ENCODE measurements at regions not wholly inside any gene's neighbourhood (a gene's known extent, or its start where the extent isn't known, plus 50 kb on each side); places are given as distances from the start of the nearest gene placed in this dataset.

- peaks cover 0 to 3% (median 0%) of the 10 kb centered on the region in 4 donors for H3K36me3 ChIP-seq
- peak in 1 of 3 donors; percentile 12 for DNase-seq
- no peaks in the 10 kb centered on the region for H3K27me3 ChIP-seq
- intact Hi-C loops (cut with DNase I): no loop called here
- no peaks in the 10 kb centered on the region for H3K4me1 ChIP-seq
- no CpG with 5 or more reads among the region's 5 CpGs for WGBS (ENCODE audit: insufficient coverage, low coverage, low lambda C conversion rate, missing lambda C conversion rate)
- TF ChIP-seq POLR2A (IDR thresholded peaks at IDR 0.05) (no peak), CTCF (IDR thresholded peaks at IDR 0.05) (no peak)
- H3K9me3 ChIP-seq: peaks cover 0 to 3% (median 0%) of the 10 kb centered on the region in 4 donors
- H3K4me3 ChIP-seq: no peak overlapping the region
- ATAC-seq: no peak
- H3K27ac ChIP-seq: no peak overlapping the region
Observed at GRCh38 chr3:13150624-13151023, 77.4 kb upstream of the IQSEC1 start.

- TF ChIP-seq CTCF (IDR thresholded peaks at IDR 0.05) (no peak), POLR2A (IDR thresholded peaks at IDR 0.05) (no peak)
- DNase-seq: peak in 2 of 3 donors; percentile 21 to 30
- H3K4me3 ChIP-seq: no peak overlapping the region
- intact Hi-C loops (cut with DNase I): no loop called here
- WGBS (ENCODE audit: insufficient coverage, low coverage, low lambda C conversion rate, missing lambda C conversion rate): 67% methylated on average over 6 of the region's 19 CpGs
- no peak for ATAC-seq
- no peaks in the 10 kb centered on the region for H3K9me3 ChIP-seq
- H3K4me1 ChIP-seq: no peaks in the 10 kb centered on the region
- H3K27ac ChIP-seq: no peak overlapping the region
- H3K36me3 ChIP-seq: no peaks in the 10 kb centered on the region
- H3K27me3 ChIP-seq: no peaks in the 10 kb centered on the region
Observed at GRCh38 chr3:13149330-13150108, 76.3 kb upstream of the IQSEC1 start.

- intact Hi-C loops (cut with DNase I): no loop called here
- no peak overlapping the region for H3K27ac ChIP-seq
- no peak overlapping the region for H3K4me3 ChIP-seq
- H3K27me3 ChIP-seq: no peaks in the 10 kb centered on the region
- TF ChIP-seq CTCF (IDR thresholded peaks at IDR 0.05): no peak
- TF ChIP-seq POLR2A (IDR thresholded peaks at IDR 0.05): no peak
- ATAC-seq (no peak), DNase-seq (peak in 2 of 3 donors; percentile 28 to 31)
- H3K36me3 ChIP-seq: no peaks in the 10 kb centered on the region
- 80% methylated on average over 1 of the region's 13 CpGs for WGBS (ENCODE audit: insufficient coverage, low coverage, low lambda C conversion rate, missing lambda C conversion rate)
- H3K4me1 ChIP-seq: no peaks in the 10 kb centered on the region
- no peaks in the 10 kb centered on the region for H3K9me3 ChIP-seq
Observed at GRCh38 chr3:13148561-13149329, 75.5 kb upstream of the IQSEC1 start.

GRCh38 chr3:13148126-13148525 lies 74.9 kb upstream of the IQSEC1 start:
- intact Hi-C loops (cut with DNase I): no loop called here
- TF ChIP-seq CTCF (IDR thresholded peaks at IDR 0.05): no peak
- TF ChIP-seq POLR2A (IDR thresholded peaks at IDR 0.05): no peak
- H3K9me3 ChIP-seq: no peaks in the 10 kb centered on the region
- no peaks in the 10 kb centered on the region for H3K36me3 ChIP-seq
- no peak overlapping the region for H3K4me3 ChIP-seq
- H3K27me3 ChIP-seq: no peaks in the 10 kb centered on the region
- peak in 1 of 3 donors; percentile 31 for DNase-seq
- WGBS (ENCODE audit: insufficient coverage, low coverage, low lambda C conversion rate, missing lambda C conversion rate): 80% methylated on average over 7 of the region's 8 CpGs
- no peak for ATAC-seq
- no peak overlapping the region for H3K27ac ChIP-seq
- H3K4me1 ChIP-seq: no peaks in the 10 kb centered on the region

All from right lobe of liver (tissue), 6 donors.